Adrenal gland (tissue), 9 donors: ENCODE measurements at regions not wholly inside any gene's neighbourhood (a gene's known extent, or its start where the extent isn't known, plus 50 kb on each side); places are given as distances from the start of the nearest gene placed in this dataset.

Experiments used
- DNase-seq, 7 donors: peaks; one replicate each; pipeline ENCODE4 v3.0.0-alpha.2; 2019 to 2020
- H3K27ac ChIP-seq, 5 donors: fragments of 200-600 bp; sonication (generic) in 4 of 5; 1 replicate in 3 of 5; 2 replicates in 2 of 5; pipeline versions ENCODE4 v1.5.1 to v1.8.0; 2016 to 2020; ENCODE audit warnings: mild to moderate bottlenecking in 1 of 5
- H3K27me3 ChIP-seq: fragments of 200-600 bp; 2 replicates; pipeline ENCODE4 v1.8.0; 2021
- H3K36me3 ChIP-seq, 2 donors: fragments of 200-600 bp; replicated peaks in 1 of 2; 1 replicate in 1 of 2; 2 replicates in 1 of 2; pipeline versions ENCODE4 v1.5.1 to v1.8.0; 2018 to 2022
- H3K4me1 ChIP-seq, 2 donors: fragments of 200-600 bp; replicated peaks in 1 of 2; 1 replicate in 1 of 2; 2 replicates in 1 of 2; pipeline versions ENCODE4 v1.5.1 to v1.8.0; 2018 to 2021
- H3K4me3 ChIP-seq, 4 donors: fragments of 200-600 bp; sonication (generic) in 3 of 4; one replicate each; pipeline ENCODE4 v1.5.1; 2016 to 2018
- H3K9me3 ChIP-seq, 3 donors: fragments of 200-600 bp; sonication (generic) in 1 of 3; replicated peaks in 1 of 3; 1 replicate in 2 of 3; 2 replicates in 1 of 3; pipeline versions ENCODE4 v1.5.1 to v1.8.0; 2016 to 2021
- POLR2A ChIP-seq, 2 donors: fragments of 450-650 bp; IDR thresholded peaks; one replicate each; pipeline ENCODE4 v1.6.1; 2017; ENCODE audit warnings: antibody characterized with exemption in 2 of 2, mild to moderate bottlenecking in 2 of 2, moderate library complexity in 1 of 2
- WGBS, 4 donors: extraction: QIAGEN DNeasy Blood & Tissue Kit in 2 of 4; methylation state at CpG; one replicate each; pipeline versions ENCODE4 v1.1.5 to v1.1.7; 2013 to 2017; 5-methylcytosine and 5-hydroxymethylcytosine counted together
- intact Hi-C, 2 donors: fragments of 100-400 bp; cut with DNase I; formaldehyde crosslinking; loops; one replicate each; pipeline versions ENCODE4 v1.14.1 to v1.15.0; 2022 to 2023
- TF ChIP-seq, protein P1 (sequence below), 6 experiments: fragments of 450-650 bp in 4 of 6; fragments of 200-600 bp in 2 of 6; sonication (generic) in 1 of 6; IDR thresholded peaks; 1 replicate in 5 of 6; 2 replicates in 1 of 6; pipeline versions ENCODE4 v1.5.1 to v1.8.0; 2016 to 2021; ENCODE audit warnings: antibody characterized with exemption in 6 of 6, mild to moderate bottlenecking in 2 of 6, moderate library complexity in 1 of 6
- donor health status: healthy with polysubstance abuse.
- donor health status: Bipolar disorder and iron deficiency.
- donor health status: DM: yes; HTN: yes; CAD: no.
- donor health status: DM: no; HTN: no; CAD: no.
- donor health status: DM: no; HTN: no; CAD: no.

DNA sequence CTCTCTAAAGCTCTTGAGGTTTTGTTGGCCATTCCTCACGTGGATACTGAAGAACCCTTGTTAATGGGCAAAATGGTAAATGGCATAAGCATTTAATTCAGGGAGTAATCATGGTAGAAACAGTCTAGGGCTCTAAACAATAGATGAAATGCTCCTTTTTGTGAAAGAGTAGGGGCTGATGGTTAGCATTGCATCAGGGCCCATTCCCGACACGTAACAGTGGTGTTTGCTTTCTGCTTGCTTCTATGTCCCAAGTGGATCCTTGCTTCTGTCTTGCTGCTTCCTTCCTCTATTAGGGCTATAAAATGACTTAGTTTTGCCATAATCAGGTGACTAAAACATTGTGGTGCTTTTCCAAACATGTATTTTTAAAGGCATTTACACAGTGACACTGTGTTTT, 230.9 kb upstream of the AFF2 start:
- TF ChIP-seq, protein P1, sequence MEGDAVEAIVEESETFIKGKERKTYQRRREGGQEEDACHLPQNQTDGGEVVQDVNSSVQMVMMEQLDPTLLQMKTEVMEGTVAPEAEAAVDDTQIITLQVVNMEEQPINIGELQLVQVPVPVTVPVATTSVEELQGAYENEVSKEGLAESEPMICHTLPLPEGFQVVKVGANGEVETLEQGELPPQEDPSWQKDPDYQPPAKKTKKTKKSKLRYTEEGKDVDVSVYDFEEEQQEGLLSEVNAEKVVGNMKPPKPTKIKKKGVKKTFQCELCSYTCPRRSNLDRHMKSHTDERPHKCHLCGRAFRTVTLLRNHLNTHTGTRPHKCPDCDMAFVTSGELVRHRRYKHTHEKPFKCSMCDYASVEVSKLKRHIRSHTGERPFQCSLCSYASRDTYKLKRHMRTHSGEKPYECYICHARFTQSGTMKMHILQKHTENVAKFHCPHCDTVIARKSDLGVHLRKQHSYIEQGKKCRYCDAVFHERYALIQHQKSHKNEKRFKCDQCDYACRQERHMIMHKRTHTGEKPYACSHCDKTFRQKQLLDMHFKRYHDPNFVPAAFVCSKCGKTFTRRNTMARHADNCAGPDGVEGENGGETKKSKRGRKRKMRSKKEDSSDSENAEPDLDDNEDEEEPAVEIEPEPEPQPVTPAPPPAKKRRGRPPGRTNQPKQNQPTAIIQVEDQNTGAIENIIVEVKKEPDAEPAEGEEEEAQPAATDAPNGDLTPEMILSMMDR (IDR thresholded peaks at IDR 0.05) = no peak
- TF ChIP-seq POLR2A (IDR thresholded peaks at IDR 0.05) = no peak
- H3K36me3 ChIP-seq = no peaks in the 10 kb centered on the region
- no peaks in the 10 kb centered on the region for H3K9me3 ChIP-seq
- DNase-seq = no peak
- H3K4me1 ChIP-seq = no peaks in the 10 kb centered on the region
- WGBS, 4 donors = 59 to 71% (median 71%) methylated on average over 1 to 3 of the region's 3 CpGs
- no peak overlapping the region for H3K27ac ChIP-seq
- intact Hi-C loops = no loop called here
- no peak overlapping the region for H3K4me3 ChIP-seq
- H3K27me3 ChIP-seq = peaks cover 3% of the 10 kb centered on the region

DNA sequence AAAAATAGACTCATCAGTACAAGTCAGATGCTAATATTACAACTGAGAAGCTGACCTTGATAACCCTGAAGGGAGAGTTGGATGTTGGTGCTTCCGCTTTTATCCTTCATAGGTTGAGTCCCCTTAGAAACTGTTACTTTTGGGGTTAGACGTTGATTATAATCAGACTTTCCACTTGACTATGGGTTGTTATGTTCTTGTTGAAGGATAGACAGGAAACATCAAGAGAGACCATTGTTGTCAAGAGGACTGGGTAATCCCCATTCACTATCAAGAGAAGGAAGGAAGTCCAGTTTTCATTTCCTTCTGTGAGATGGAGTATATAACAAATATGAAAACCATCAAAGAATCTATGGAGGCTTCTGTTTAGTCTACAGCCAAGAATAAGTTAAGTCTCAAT, 229.9 kb upstream of the AFF2 start:
- Histone ChIP-seq H3K36me3 (no peaks in the 10 kb centered on the region), H3K27me3 (peaks cover 3% of the 10 kb centered on the region), H3K9me3 (no peaks in the 10 kb centered on the region), H3K27ac (no peak overlapping the region), H3K4me1 (no peaks in the 10 kb centered on the region), H3K4me3 (no peak overlapping the region)
- TF ChIP-seq POLR2A (IDR thresholded peaks at IDR 0.05) = no peak
- TF ChIP-seq, protein P1 (IDR thresholded peaks at IDR 0.05) = no peak
- DNase-seq = no peak
- WGBS, 4 donors = 68 to 75% (median 71%) methylated on average over 2 of the region's 2 CpGs
- intact Hi-C loops = no loop called here

DNA sequence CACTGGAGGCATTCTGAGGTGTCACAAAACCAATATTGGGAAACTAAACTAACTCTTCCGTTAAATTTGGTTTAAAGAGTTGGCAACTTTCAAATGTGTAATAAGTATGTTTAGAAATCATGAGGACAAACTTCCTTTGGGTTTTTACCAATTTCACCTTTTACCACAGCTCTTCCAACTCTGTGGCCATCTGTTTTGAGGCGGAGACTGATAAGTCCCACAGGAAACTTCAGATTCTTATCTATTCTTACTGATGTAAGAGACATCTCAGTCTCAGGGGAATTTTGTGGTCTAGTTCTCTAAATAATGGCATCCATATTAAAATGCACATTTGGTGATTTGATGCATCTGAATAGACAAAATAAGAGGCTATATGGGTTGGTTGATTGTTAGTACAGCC, 229.2 kb upstream of the AFF2 start:
- TF ChIP-seq, protein P1 (IDR thresholded peaks at IDR 0.05) = no peak
- TF ChIP-seq POLR2A (IDR thresholded peaks at IDR 0.05) = no peak
- DNase-seq = no peak
- intact Hi-C loops = no loop called here
- Histone ChIP-seq H3K27ac (no peak overlapping the region), H3K4me1 (no peaks in the 10 kb centered on the region), H3K27me3 (peaks cover 3% of the 10 kb centered on the region), H3K36me3 (no peaks in the 10 kb centered on the region), H3K9me3 (no peaks in the 10 kb centered on the region), H3K4me3 (no peak overlapping the region)
- 54 to 83% (median 73%) methylated on average over 2 of the region's 2 CpGs for WGBS, 4 donors

DNA sequence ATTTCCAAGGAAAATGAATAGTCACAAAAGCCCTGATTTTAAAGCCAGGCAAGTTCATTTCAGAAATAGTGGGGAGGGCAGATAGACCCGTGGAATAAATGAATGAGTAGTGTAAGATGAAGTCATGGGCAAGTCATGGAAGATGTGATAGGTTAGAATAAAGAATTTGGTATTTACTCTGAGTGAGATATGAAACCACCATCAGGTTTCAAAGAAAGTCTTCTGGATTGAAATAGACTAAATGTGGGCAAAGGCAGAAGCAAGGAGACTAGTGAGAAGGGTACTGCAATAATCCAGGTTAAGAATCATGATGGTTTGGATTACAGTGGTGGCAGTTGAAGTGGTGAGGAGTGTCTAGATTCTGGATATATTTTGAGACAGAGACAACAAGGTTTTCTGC, 218.5 kb upstream of the AFF2 start:
- Histone ChIP-seq H3K36me3 (no peaks in the 10 kb centered on the region), H3K4me1 (no peaks in the 10 kb centered on the region), H3K9me3 (no peaks in the 10 kb centered on the region), H3K27ac (no peak overlapping the region), H3K27me3 (no peaks in the 10 kb centered on the region), H3K4me3 (no peak overlapping the region)
- intact Hi-C loops = no loop called here
- TF ChIP-seq, protein P1 (IDR thresholded peaks at IDR 0.05) = no peak
- no peak for TF ChIP-seq POLR2A (IDR thresholded peaks at IDR 0.05)
- 28 to 62% (median 33%) methylated on average over 1 of the region's 1 CpG for WGBS, 4 donors
- DNase-seq = no peak
